NT2/D1 (cell line): ENCODE measurements at regions not wholly inside any gene's neighbourhood (a gene's known extent, or its start where the extent isn't known, plus 50 kb on each side); places are given as distances from the start of the nearest gene placed in this dataset.

ENCODE experiments used
- YY1 ChIP-seq: IDR thresholded peaks from 2 replicates; pipeline ENCODE4 v1.6.1; 2011; ENCODE audit not compliant: insufficient read length, insufficient read depth
- ZNF274 ChIP-seq: IDR thresholded peaks from 2 replicates; pipeline ENCODE4 v1.6.1; 2011; ENCODE audit warnings: mild to moderate bottlenecking, low read depth, low read length

DNA sequence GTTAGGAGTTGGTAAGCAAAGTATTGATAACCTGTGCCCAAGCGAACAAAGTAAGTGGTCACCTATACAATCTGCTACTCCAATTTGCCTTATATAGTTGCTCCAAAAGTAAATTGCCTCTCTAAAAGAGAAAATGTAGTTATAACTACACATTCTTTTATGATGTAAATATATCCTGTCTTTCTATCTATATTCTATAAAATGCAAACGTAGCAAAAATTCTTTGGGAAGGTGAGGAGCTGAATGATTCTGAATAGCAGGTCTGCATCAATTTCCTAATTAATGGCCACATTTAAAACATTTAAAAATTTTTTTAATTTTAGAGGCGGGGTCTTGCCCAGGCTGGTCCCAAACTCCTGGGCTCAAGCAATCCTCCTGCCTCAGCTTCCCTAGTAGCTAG, 64.2 kb upstream of the ASIP start:
- TF ChIP-seq ZNF274 (no peak), YY1 (no peak)
